ENCODE measurements at regions not wholly inside any gene's neighbourhood (a gene's known extent, or its start where the extent isn't known, plus 50 kb on each side); places are given as distances from the start of the nearest gene placed in this dataset.

DNA sequence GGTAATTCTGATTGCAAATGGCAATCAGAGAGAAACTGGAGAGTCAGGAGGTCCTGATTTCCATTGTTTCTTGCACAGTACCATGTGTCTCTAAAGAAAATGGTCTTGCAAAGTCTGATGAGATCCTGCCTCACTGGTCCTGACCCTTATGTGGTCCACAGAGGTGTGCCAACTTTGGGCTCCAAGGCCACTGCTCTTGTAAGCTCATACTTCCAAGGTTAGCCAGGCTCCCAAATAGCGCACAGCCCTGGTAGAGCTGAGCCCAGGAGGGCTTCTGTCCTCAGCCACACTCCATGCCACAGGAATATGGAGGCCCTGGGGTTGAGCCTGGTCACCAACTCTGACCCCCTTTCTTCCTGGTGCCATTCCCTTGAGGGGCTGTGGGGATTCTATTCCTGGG lies 80.7 kb downstream of the SDC1 start:
- WGBS, 2 experiments (ENCODE audit: extremely low coverage in 1 of 2, insufficient coverage in 1 of 2, insufficient read length in 1 of 2, insufficient replicate concordance in 2 of 2, low coverage in 1 of 2, low lambda C conversion rate in 2 of 2, missing lambda C conversion rate in 1 of 2) = 100% methylated on average over 1 of the region's 1 CpG; no CpG with 5 or more reads in 1 of the 2 experiments
- POLR2A ChIA-PET (ENCODE audit: partially characterized antibody) = no interaction called here

More for the DNA sequence above, 80.7 kb downstream of the SDC1 start:
- Histone ChIP-seq H3K23ac (ENCODE audit: insufficient read length) (no peak overlapping the region), H3K79me1 (ENCODE audit: low read depth, low read length) (no peaks in the 10 kb centered on the region), H3K9me3 (ENCODE audit: insufficient read depth in 2 of 2, low read depth in 1 of 2, low read length in 1 of 2) (no peaks in the 10 kb centered on the region), H2BK20ac (ENCODE audit: low read length) (no peak overlapping the region), H3K27ac (ENCODE audit: low read depth, low read length) (no peak overlapping the region), H2BK120ac (replicated peaks; ENCODE audit: low read depth, low read length) (no peak overlapping the region), H3K4me2 (ENCODE audit: insufficient read depth in 1 of 2, low read depth in 2 of 2, low read length in 2 of 2) (no peak overlapping the region), H3K4ac (replicated peaks; ENCODE audit: insufficient read length, low read depth, low read length) (no peak overlapping the region), H4K8ac (ENCODE audit: extremely low read depth, insufficient read depth, low read length) (no peak overlapping the region), H2BK15ac (ENCODE audit: low read length) (no peak overlapping the region), H4K5ac (ENCODE audit: insufficient read length, low read depth, low read length) (no peak overlapping the region), H3K23me2 (ENCODE audit: low read depth, low read length) (no peaks in the 10 kb centered on the region), H2BK12ac (ENCODE audit: low read depth, low read length) (no peak overlapping the region), H3K18ac (ENCODE audit: extremely low read depth, low read length) (no peak overlapping the region), H4K91ac (replicated peaks; ENCODE audit: insufficient read length, low read length) (no peak overlapping the region), H3K36me3 (ENCODE audit: control insufficient read depth in 2 of 4, insufficient read depth in 4 of 4, low read length in 3 of 4) (no peaks in the 10 kb centered on the region), H3K4me1 (replicated peaks in 1 of 4; ENCODE audit: control insufficient read depth in 3 of 4, insufficient read depth in 4 of 4, low read length in 3 of 4) (peaks cover 0 to 12% (median 5%) of the 10 kb centered on the region in 4 experiments; a peak in 4 of 7 replicates), H3K27me3 (replicated peaks in 1 of 4; ENCODE audit: control insufficient read depth in 3 of 4, extremely low read depth in 1 of 4, insufficient read depth in 3 of 4, low read length in 3 of 4) (no peaks in the 10 kb centered on the region), H3K4me3 (ENCODE audit: extremely low read depth in 1 of 4, insufficient read depth in 2 of 4, low read depth in 3 of 4, low read length in 4 of 4) (no peak overlapping the region), H2AFZ (ENCODE audit: low read length) (no peak overlapping the region), H3K79me2 (ENCODE audit: control insufficient read depth in 1 of 2, insufficient read depth in 2 of 2, low read length in 2 of 2) (no peaks in the 10 kb centered on the region), H2BK5ac (ENCODE audit: low read depth, low read length) (no peak overlapping the region), H3K14ac (ENCODE audit: insufficient read length) (no peak overlapping the region), H2AK5ac (ENCODE audit: low read depth, low read length) (no peak overlapping the region), H3K9ac (replicated peaks in 1 of 4; ENCODE audit: extremely low read depth in 1 of 4, low read depth in 3 of 4, low read length in 3 of 4) (no peak overlapping the region), H4K20me1 (replicated peaks in 1 of 2; ENCODE audit: control insufficient read depth in 1 of 2, insufficient read depth in 2 of 2, low read length in 2 of 2) (no peaks in the 10 kb centered on the region), H3K56ac (replicated peaks; ENCODE audit: insufficient read length, low read depth, low read length) (no peak overlapping the region)
- CTCF ChIA-PET (ENCODE audit: partially characterized antibody) = interaction anchor here (0.9 to 1.3 kb wide), 2 partner anchors 8 to 80 kb away, joined by 3 read pairs; no protein-coding TSS in a partner anchor
- TF ChIP-seq ASH2L (IDR thresholded peaks at IDR 0.05; ENCODE audit: low read length) (no peak), SUZ12 (IDR thresholded peaks at IDR 0.05; ENCODE audit: low read length) (no peak), TEAD4 (IDR thresholded peaks at IDR 0.05; ENCODE audit: low read depth, low read length) (no peak), CEBPB (IDR thresholded peaks at IDR 0.05; ENCODE audit: low read depth, low read length) (no peak), ZNF274 (IDR thresholded peaks at IDR 0.05; ENCODE audit: borderline replicate concordance, extremely low read depth, low read length) (no peak), SP2 (IDR thresholded peaks at IDR 0.05; ENCODE audit: low read length) (no peak), KDM4A (IDR thresholded peaks at IDR 0.05; ENCODE audit: low read depth, low read length, severe bottlenecking) (no peak), GABPA (IDR thresholded peaks at IDR 0.05; ENCODE audit: borderline replicate concordance, insufficient read depth, low read length) (no peak), YY1 (IDR thresholded peaks at IDR 0.05; ENCODE audit: low read depth, low read length) (no peak)
- no peak for FAIRE-seq
- no peak for DNase-seq (ENCODE audit: low read depth in 1 of 2, low spot score in 2 of 2)
